Activated CD8-positive, alpha-beta memory T cell treated with anti-CD3 and anti-CD28 coated beads, Interleukin-2, amount 10 ng/mL, durations not matched to agents 7 days and 5 days (primary cell): ENCODE measurements at regions not wholly inside any gene's neighbourhood (a gene's known extent, or its start where the extent isn't known, plus 50 kb on each side); places are given as distances from the start of the nearest gene placed in this dataset.
A peak's percentile ranks its signal among the peaks of the same experiment; 100 is the strongest.
"Not testable (repeated sequence)": the region's sequence is repeated elsewhere in the genome, so short reads cannot be mapped to it uniquely, and the experiment has no call there.

Experiments used
- ATAC-seq: fragments of 150-1000 bp; cut with Tn5 transposase; one replicate; pipeline ENCODE4 v1.10.0; 2021; ENCODE audit warnings: moderate library complexity
- CTCF ChIA-PET: fragments of 350-600 bp; sonication (Branson Sonifier 250); formaldehyde crosslinking; loops from one replicate; lab custom pipeline; 2021; ENCODE audit warnings: antibody characterized with exemption; lab: Charles Lee
- DNase-seq: peaks from one replicate; pipeline ENCODE4 v3.0.0-alpha.2; 2020
- H3K27ac Mint-ChIP-seq: one replicate; pipeline ENCODE4 v1.8.0; 2021; ENCODE audit warnings: mild to moderate bottlenecking, mixed read lengths
- H3K27me3 Mint-ChIP-seq: one replicate; pipeline ENCODE4 v1.8.0; 2021; ENCODE audit warnings: mixed read lengths
- H3K36me3 Mint-ChIP-seq: one replicate; pipeline ENCODE4 v1.8.0; 2021; ENCODE audit warnings: mild to moderate bottlenecking, mixed read lengths
- H3K4me1 Mint-ChIP-seq: one replicate; pipeline ENCODE4 v1.8.0; 2021; ENCODE audit warnings: mixed read lengths
- H3K4me3 Mint-ChIP-seq: one replicate; pipeline ENCODE4 v1.8.0; 2021; ENCODE audit warnings: mild to moderate bottlenecking, moderate library complexity, mixed read lengths
- H3K9me3 Mint-ChIP-seq: one replicate; pipeline ENCODE4 v1.8.0; 2022; ENCODE audit warnings: low read depth, mixed read lengths

- Mint-ChIP-seq H3K4me1 (peaks cover 18% of the 10 kb centered on the region), H3K4me3 (peak overlapping the region; percentile 12), H3K27me3 (peaks cover 15% of the 10 kb centered on the region), H3K36me3 (peaks cover 3% of the 10 kb centered on the region), H3K27ac (peak overlapping the region; percentile 64), H3K9me3 (peaks cover 5% of the 10 kb centered on the region)
- CTCF ChIA-PET, result no interaction called here
- DNase-seq, result no peak
- ATAC-seq, result peak; percentile 65
Measured at GRCh38 chr12:19792028-19792427, 352.7 kb downstream of the AEBP2 start.

GRCh38 chr12:19794116-19794515 is 354.8 kb downstream of the AEBP2 start:
- H3K27me3 Mint-ChIP-seq, result peaks cover 15% of the 10 kb centered on the region
- H3K36me3 Mint-ChIP-seq, result peaks cover 3% of the 10 kb centered on the region
- H3K9me3 Mint-ChIP-seq, result peaks cover 2% of the 10 kb centered on the region
- ATAC-seq (no peak), DNase-seq (no peak)
- H3K4me1 Mint-ChIP-seq, result peaks cover 19% of the 10 kb centered on the region
- CTCF ChIA-PET, result no interaction called here
- H3K4me3 Mint-ChIP-seq, result no peak overlapping the region
- no peak overlapping the region for H3K27ac Mint-ChIP-seq

GRCh38 chr12:19799216-19799615 is 359.9 kb downstream of the AEBP2 start:
- CTCF ChIA-PET, result no interaction called here
- no peak for ATAC-seq
- H3K36me3 Mint-ChIP-seq, result no peaks in the 10 kb centered on the region

GRCh38 chr12:19799895-19800602 is 360.8 kb downstream of the AEBP2 start:
- DNase-seq (no peak), ATAC-seq (no peak)
- CTCF ChIA-PET, result interaction anchor here (1.3 kb wide), 1 partner anchor 31 kb away, joined by 3 read pairs; no protein-coding TSS in a partner anchor
- Mint-ChIP-seq H3K27me3 (peaks cover 3% of the 10 kb centered on the region), H3K27ac (no peak overlapping the region), H3K4me3 (no peak overlapping the region), H3K4me1 (peaks cover 19% of the 10 kb centered on the region), H3K36me3 (no peaks in the 10 kb centered on the region), H3K9me3 (no peaks in the 10 kb centered on the region)

More at GRCh38 chr12:19799216-19799615, 359.9 kb downstream of the AEBP2 start:
- Mint-ChIP-seq H3K9me3 (no peaks in the 10 kb centered on the region), H3K27me3 (peaks cover 3% of the 10 kb centered on the region), H3K4me1 (peaks cover 19% of the 10 kb centered on the region), H3K4me3 (no peak overlapping the region), H3K27ac (no peak overlapping the region)
- DNase-seq, result no peak

GRCh38 chr12:19800884-19801283 is 361.6 kb downstream of the AEBP2 start:
- H3K27ac Mint-ChIP-seq, result no peak overlapping the region
- CTCF ChIA-PET, result interaction anchor here (1.3 kb wide), 1 partner anchor 31 kb away, joined by 3 read pairs; no protein-coding TSS in a partner anchor

GRCh38 chr12:19801941-19802340 is 362.6 kb downstream of the AEBP2 start:
- Mint-ChIP-seq H3K4me3 (no peak overlapping the region), H3K27me3 (peaks cover 3% of the 10 kb centered on the region), H3K27ac (no peak overlapping the region), H3K4me1 (peaks cover 19% of the 10 kb centered on the region), H3K9me3 (no peaks in the 10 kb centered on the region), H3K36me3 (no peaks in the 10 kb centered on the region)
- CTCF ChIA-PET, result interaction anchor here (1.1 kb wide), 1 partner anchor 63 kb away, joined by 3 read pairs; no protein-coding TSS in a partner anchor
- DNase-seq (no peak), ATAC-seq (no peak)

More at GRCh38 chr12:19800884-19801283, 361.6 kb downstream of the AEBP2 start:
- Mint-ChIP-seq H3K4me1 (peaks cover 19% of the 10 kb centered on the region), H3K36me3 (no peaks in the 10 kb centered on the region), H3K9me3 (no peaks in the 10 kb centered on the region), H3K4me3 (no peak overlapping the region), H3K27me3 (peaks cover 3% of the 10 kb centered on the region)
- ATAC-seq (peak; percentile 65), DNase-seq (no peak)

- Mint-ChIP-seq H3K27ac (no peak overlapping the region), H3K4me1 (peaks cover 19% of the 10 kb centered on the region), H3K4me3 (no peak overlapping the region), H3K36me3 (no peaks in the 10 kb centered on the region), H3K27me3 (peaks cover 3% of the 10 kb centered on the region), H3K9me3 (no peaks in the 10 kb centered on the region)
- ATAC-seq (no peak), DNase-seq (no peak)
- CTCF ChIA-PET, result interaction anchor here (1.1 kb wide), 1 partner anchor 64 kb away, joined by 3 read pairs; no protein-coding TSS in a partner anchor
Measured at GRCh38 chr12:19802915-19803314, 363.6 kb downstream of the AEBP2 start.

GRCh38 chr12:19804737-19805136 is 365.4 kb downstream of the AEBP2 start:
- ATAC-seq (no peak), DNase-seq (no peak)
- peaks cover 3% of the 10 kb centered on the region for H3K9me3 Mint-ChIP-seq
- H3K36me3 Mint-ChIP-seq, result no peaks in the 10 kb centered on the region
- no peak overlapping the region for H3K4me3 Mint-ChIP-seq
- H3K27me3 Mint-ChIP-seq, result peaks cover 3% of the 10 kb centered on the region
- H3K4me1 Mint-ChIP-seq, result peaks cover 14% of the 10 kb centered on the region
- H3K27ac Mint-ChIP-seq, result no peak overlapping the region
- CTCF ChIA-PET, result no interaction called here

GRCh38 chr12:19808371-19808770 is 369.1 kb downstream of the AEBP2 start:
- Mint-ChIP-seq H3K9me3 (peaks cover 3% of the 10 kb centered on the region), H3K4me1 (no peaks in the 10 kb centered on the region), H3K4me3 (no peak overlapping the region), H3K27ac (no peak overlapping the region), H3K27me3 (no peaks in the 10 kb centered on the region), H3K36me3 (no peaks in the 10 kb centered on the region)
- ATAC-seq (no peak), DNase-seq (no peak)
- CTCF ChIA-PET, result no interaction called here

- no peaks in the 10 kb centered on the region for H3K27me3 Mint-ChIP-seq
- no peaks in the 10 kb centered on the region for H3K4me1 Mint-ChIP-seq
- no peak overlapping the region for H3K4me3 Mint-ChIP-seq
- CTCF ChIA-PET, result no interaction called here
- no peaks in the 10 kb centered on the region for H3K36me3 Mint-ChIP-seq
- no peak overlapping the region for H3K27ac Mint-ChIP-seq
- DNase-seq (no peak), ATAC-seq (no peak)
- H3K9me3 Mint-ChIP-seq, result peaks cover 3% of the 10 kb centered on the region
Measured at GRCh38 chr12:19810213-19810612, 370.9 kb downstream of the AEBP2 start.

GRCh38 chr12:19811922-19812321 is 372.6 kb downstream of the AEBP2 start:
- Mint-ChIP-seq H3K9me3 (peaks cover 3% of the 10 kb centered on the region), H3K4me1 (no peaks in the 10 kb centered on the region), H3K36me3 (no peaks in the 10 kb centered on the region), H3K27ac (no peak overlapping the region), H3K27me3 (no peaks in the 10 kb centered on the region), H3K4me3 (no peak overlapping the region)
- ATAC-seq (no peak), DNase-seq (no peak)
- CTCF ChIA-PET, result no interaction called here

GRCh38 chr12:19819231-19819630 is 379.9 kb downstream of the AEBP2 start:
- no peaks in the 10 kb centered on the region for H3K27me3 Mint-ChIP-seq
- H3K27ac Mint-ChIP-seq, result no peak overlapping the region
- CTCF ChIA-PET, result no interaction called here
- H3K4me1 Mint-ChIP-seq, result no peaks in the 10 kb centered on the region
- no peak overlapping the region for H3K4me3 Mint-ChIP-seq
- H3K9me3 Mint-ChIP-seq, result peaks cover 8% of the 10 kb centered on the region
- DNase-seq (no peak), ATAC-seq (no peak)
- H3K36me3 Mint-ChIP-seq, result no peaks in the 10 kb centered on the region

GRCh38 chr12:19822476-19822875 is 383.2 kb downstream of the AEBP2 start:
- Mint-ChIP-seq H3K4me3 (no peak overlapping the region), H3K27me3 (no peaks in the 10 kb centered on the region), H3K36me3 (peaks cover 4% of the 10 kb centered on the region), H3K9me3 (peaks cover 14% of the 10 kb centered on the region), H3K4me1 (no peaks in the 10 kb centered on the region), H3K27ac (no peak overlapping the region)
- no peak for DNase-seq
- no peak for ATAC-seq
- CTCF ChIA-PET, result no interaction called here

- H3K36me3 Mint-ChIP-seq, H3K27me3 Mint-ChIP-seq, H3K4me3 Mint-ChIP-seq, ATAC-seq, CTCF ChIA-PET, DNase-seq, H3K4me1 Mint-ChIP-seq, H3K27ac Mint-ChIP-seq: not testable (repeated sequence)
- peaks cover 14% of the 10 kb centered on the region for H3K9me3 Mint-ChIP-seq
Measured at GRCh38 chr12:19823326-19823725, 384.0 kb downstream of the AEBP2 start.
